Fibroblast of lung (primary cell): ENCODE measurements at regions not wholly inside any gene's neighbourhood (a gene's known extent, or its start where the extent isn't known, plus 50 kb on each side); places are given as distances from the start of the nearest gene placed in this dataset.

Source experiments
- CTCF ChIP-seq, 2 donors: IDR thresholded peaks in 1 of 2; conservative IDR thresholded peaks in 1 of 2; 1 replicate in 1 of 2; 2 replicates in 1 of 2; pipeline ENCODE4 v1.5.1; 2011 to 2012; ENCODE audit warnings: low read length in 2 of 2, control low read depth in 1 of 2, inconsistent platforms in 1 of 2, low read depth in 1 of 2, mild to moderate bottlenecking in 1 of 2
- EZH2 ChIP-seq: IDR thresholded peaks from 2 replicates; pipeline ENCODE4 v1.5.1; 2012; ENCODE audit warnings: low read length, control low read depth, mild to moderate bottlenecking; ENCODE audit errors: missing control alignments

DNA sequence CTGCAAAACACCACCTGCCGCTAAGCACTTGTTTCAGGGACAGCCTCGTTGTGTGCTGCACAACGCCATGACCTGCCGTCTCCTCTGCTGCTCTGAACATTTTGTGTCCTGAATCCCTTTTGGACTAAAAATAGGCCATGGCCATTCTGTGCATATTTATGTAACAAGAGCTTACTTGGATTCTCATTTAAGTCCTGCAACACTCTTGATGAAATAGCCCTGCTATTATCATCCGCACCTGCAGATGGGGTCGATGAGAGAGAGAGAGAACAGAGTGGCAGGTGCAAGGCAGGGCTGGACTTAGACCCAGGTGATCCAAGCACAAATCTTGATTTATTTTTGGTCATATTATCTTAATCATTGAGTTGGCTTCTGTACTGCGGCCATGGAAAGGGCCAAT lies 121.2 kb upstream of the PRKCQ start:
- no peak for TF ChIP-seq CTCF (conservative IDR thresholded peaks at IDR 0.05 in 1 of 2, IDR thresholded peaks at IDR 0.05 in 1 of 2; ENCODE audit: low read depth in 1 of 2, low read length in 2 of 2)
- TF ChIP-seq EZH2 = no peak
